ENCODE measurements at regions not wholly inside any gene's neighbourhood (a gene's known extent, or its start where the extent isn't known, plus 50 kb on each side); places are given as distances from the start of the nearest gene placed in this dataset.

DNA sequence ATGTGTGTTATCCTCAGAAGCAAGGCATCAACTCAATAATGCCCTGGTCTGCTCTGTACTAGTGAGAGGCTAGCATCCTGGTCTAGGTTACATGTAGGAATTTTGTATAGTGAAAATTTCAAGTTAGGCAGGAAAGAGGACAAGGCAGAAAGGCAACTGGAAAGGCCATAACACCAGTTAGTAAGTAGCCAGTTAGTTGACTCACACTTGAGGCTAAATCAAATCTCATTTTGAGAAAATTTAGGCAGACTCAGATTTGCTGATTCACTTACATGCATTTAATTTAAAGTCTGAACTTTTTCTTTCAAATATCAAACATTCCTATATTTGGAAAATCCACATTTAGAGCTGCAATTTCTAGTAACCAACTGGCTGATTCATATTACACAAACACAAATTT is 184.5 kb upstream of the TCF21 start:
- TF ChIP-seq, protein P1, sequence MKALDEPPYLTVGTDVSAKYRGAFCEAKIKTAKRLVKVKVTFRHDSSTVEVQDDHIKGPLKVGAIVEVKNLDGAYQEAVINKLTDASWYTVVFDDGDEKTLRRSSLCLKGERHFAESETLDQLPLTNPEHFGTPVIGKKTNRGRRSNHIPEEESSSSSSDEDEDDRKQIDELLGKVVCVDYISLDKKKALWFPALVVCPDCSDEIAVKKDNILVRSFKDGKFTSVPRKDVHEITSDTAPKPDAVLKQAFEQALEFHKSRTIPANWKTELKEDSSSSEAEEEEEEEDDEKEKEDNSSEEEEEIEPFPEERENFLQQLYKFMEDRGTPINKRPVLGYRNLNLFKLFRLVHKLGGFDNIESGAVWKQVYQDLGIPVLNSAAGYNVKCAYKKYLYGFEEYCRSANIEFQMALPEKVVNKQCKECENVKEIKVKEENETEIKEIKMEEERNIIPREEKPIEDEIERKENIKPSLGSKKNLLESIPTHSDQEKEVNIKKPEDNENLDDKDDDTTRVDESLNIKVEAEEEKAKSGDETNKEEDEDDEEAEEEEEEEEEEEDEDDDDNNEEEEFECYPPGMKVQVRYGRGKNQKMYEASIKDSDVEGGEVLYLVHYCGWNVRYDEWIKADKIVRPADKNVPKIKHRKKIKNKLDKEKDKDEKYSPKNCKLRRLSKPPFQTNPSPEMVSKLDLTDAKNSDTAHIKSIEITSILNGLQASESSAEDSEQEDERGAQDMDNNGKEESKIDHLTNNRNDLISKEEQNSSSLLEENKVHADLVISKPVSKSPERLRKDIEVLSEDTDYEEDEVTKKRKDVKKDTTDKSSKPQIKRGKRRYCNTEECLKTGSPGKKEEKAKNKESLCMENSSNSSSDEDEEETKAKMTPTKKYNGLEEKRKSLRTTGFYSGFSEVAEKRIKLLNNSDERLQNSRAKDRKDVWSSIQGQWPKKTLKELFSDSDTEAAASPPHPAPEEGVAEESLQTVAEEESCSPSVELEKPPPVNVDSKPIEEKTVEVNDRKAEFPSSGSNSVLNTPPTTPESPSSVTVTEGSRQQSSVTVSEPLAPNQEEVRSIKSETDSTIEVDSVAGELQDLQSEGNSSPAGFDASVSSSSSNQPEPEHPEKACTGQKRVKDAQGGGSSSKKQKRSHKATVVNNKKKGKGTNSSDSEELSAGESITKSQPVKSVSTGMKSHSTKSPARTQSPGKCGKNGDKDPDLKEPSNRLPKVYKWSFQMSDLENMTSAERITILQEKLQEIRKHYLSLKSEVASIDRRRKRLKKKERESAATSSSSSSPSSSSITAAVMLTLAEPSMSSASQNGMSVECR (CRISPR knock-in tag; IDR thresholded peaks at IDR 0.05; ENCODE audit: borderline replicate concordance), result no peak
- TF ChIP-seq, protein P2, sequence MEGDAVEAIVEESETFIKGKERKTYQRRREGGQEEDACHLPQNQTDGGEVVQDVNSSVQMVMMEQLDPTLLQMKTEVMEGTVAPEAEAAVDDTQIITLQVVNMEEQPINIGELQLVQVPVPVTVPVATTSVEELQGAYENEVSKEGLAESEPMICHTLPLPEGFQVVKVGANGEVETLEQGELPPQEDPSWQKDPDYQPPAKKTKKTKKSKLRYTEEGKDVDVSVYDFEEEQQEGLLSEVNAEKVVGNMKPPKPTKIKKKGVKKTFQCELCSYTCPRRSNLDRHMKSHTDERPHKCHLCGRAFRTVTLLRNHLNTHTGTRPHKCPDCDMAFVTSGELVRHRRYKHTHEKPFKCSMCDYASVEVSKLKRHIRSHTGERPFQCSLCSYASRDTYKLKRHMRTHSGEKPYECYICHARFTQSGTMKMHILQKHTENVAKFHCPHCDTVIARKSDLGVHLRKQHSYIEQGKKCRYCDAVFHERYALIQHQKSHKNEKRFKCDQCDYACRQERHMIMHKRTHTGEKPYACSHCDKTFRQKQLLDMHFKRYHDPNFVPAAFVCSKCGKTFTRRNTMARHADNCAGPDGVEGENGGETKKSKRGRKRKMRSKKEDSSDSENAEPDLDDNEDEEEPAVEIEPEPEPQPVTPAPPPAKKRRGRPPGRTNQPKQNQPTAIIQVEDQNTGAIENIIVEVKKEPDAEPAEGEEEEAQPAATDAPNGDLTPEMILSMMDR (IDR thresholded peaks at IDR 0.05), result no peak
- no peak for TF ChIP-seq FOXP1 (CRISPR knock-in tag; IDR thresholded peaks at IDR 0.05; ENCODE audit: borderline replicate concordance)
- TF ChIP-seq, protein P3, sequence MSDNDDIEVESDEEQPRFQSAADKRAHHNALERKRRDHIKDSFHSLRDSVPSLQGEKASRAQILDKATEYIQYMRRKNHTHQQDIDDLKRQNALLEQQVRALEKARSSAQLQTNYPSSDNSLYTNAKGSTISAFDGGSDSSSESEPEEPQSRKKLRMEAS (CRISPR knock-in tag; IDR thresholded peaks at IDR 0.05), result no peak
- no peak for TF ChIP-seq ZNF396 (CRISPR knock-in tag; IDR thresholded peaks at IDR 0.05; ENCODE audit: borderline replicate concordance)
- TF ChIP-seq CREB1 (CRISPR knock-in tag; IDR thresholded peaks at IDR 0.05), result no peak
- no peak for TF ChIP-seq NR1H2 (CRISPR knock-in tag; IDR thresholded peaks at IDR 0.05)
- TF ChIP-seq FOXJ3 (CRISPR knock-in tag; IDR thresholded peaks at IDR 0.05; ENCODE audit: borderline replicate concordance), result no peak
- TF ChIP-seq JAZF1 (CRISPR knock-in tag; IDR thresholded peaks at IDR 0.05), result no peak
- TF ChIP-seq ZNF121 (CRISPR knock-in tag; IDR thresholded peaks at IDR 0.05), result no peak
- TF ChIP-seq, protein P4, sequence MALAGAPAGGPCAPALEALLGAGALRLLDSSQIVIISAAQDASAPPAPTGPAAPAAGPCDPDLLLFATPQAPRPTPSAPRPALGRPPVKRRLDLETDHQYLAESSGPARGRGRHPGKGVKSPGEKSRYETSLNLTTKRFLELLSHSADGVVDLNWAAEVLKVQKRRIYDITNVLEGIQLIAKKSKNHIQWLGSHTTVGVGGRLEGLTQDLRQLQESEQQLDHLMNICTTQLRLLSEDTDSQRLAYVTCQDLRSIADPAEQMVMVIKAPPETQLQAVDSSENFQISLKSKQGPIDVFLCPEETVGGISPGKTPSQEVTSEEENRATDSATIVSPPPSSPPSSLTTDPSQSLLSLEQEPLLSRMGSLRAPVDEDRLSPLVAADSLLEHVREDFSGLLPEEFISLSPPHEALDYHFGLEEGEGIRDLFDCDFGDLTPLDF (CRISPR knock-in tag; IDR thresholded peaks at IDR 0.05), result no peak
- TF ChIP-seq, protein P5, sequence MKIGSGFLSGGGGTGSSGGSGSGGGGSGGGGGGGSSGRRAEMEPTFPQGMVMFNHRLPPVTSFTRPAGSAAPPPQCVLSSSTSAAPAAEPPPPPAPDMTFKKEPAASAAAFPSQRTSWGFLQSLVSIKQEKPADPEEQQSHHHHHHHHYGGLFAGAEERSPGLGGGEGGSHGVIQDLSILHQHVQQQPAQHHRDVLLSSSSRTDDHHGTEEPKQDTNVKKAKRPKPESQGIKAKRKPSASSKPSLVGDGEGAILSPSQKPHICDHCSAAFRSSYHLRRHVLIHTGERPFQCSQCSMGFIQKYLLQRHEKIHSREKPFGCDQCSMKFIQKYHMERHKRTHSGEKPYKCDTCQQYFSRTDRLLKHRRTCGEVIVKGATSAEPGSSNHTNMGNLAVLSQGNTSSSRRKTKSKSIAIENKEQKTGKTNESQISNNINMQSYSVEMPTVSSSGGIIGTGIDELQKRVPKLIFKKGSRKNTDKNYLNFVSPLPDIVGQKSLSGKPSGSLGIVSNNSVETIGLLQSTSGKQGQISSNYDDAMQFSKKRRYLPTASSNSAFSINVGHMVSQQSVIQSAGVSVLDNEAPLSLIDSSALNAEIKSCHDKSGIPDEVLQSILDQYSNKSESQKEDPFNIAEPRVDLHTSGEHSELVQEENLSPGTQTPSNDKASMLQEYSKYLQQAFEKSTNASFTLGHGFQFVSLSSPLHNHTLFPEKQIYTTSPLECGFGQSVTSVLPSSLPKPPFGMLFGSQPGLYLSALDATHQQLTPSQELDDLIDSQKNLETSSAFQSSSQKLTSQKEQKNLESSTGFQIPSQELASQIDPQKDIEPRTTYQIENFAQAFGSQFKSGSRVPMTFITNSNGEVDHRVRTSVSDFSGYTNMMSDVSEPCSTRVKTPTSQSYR (CRISPR knock-in tag; IDR thresholded peaks at IDR 0.05), result no peak
